Epithelial cell of proximal tubule (primary cell): ENCODE measurements at regions not wholly inside any gene's neighbourhood (a gene's known extent, or its start where the extent isn't known, plus 50 kb on each side); places are given as distances from the start of the nearest gene placed in this dataset.
"Not testable (repeated sequence)": the region's sequence is repeated elsewhere in the genome, so short reads cannot be mapped to it uniquely, and the experiment has no call there.

ENCODE experiments used
- DNase-seq: peaks from one replicate; pipeline ENCODE4 v3.0.0-alpha.2; 2011; ENCODE audit warnings: low read depth
- H3K4me3 ChIP-seq: 2 replicates; pipeline ENCODE4 v1.5.1; 2011; ENCODE audit warnings: low read depth, mild to moderate bottlenecking, low read length
- TF ChIP-seq, protein P1 (sequence below): conservative IDR thresholded peaks from 2 replicates; pipeline ENCODE4 v1.5.1; 2012; ENCODE audit warnings: low read depth, mild to moderate bottlenecking, low read length

DNA sequence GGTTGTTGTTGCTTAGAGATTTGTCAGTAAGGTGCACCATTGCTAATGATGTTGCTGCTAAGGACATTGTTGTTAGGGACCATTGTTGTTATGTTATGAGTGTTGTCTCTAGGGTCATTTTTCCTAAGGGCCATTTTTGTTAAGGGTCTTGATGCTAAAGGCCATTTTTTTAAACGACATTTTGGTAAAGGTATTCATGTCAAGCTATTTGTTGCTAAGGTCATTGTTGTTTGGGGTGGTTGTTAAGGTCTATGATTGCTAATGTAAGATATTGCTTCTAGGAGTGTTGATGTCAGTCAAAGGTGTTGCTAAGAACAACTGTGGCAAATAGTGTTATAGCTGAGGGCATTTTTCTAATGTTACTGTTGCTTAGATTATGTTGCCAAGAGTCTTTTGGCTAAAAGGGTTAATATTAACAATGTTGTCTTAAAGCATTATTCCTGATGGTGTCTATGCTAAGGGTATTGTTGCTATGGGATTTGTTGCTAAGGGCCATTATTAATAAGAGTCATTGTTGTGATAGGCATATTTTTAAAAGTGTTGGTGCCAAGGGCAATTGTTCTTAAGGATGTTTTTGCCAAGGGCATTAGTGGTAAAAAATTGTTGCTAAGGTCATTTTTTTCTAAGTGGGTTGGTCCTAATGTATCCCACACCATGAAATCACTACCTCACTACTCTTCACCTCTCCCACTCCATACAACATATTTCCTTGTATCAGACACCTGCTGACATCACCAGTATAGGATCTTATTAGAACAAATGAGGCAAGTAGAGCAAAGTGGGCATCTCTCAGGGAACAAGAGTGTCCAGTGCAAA, 56.2 kb downstream of the SPATA31A6 start:
- H3K4me3 ChIP-seq, DNase-seq: not testable (repeated sequence)

DNA sequence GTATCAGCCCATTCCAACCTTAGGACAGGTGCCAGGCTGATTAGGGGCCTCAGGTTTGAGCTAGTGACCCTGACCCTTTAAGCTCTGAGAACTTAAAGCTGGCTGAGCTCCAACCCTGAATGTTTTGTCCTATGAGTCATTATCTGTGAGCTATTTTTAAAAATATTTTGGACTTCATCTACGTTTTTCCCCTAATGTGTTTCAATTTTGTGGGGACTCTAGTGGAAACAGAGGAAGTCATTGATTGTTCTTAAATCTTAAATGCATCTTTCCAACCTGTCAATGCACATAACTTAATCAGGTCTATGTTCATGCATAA, 56.8 kb downstream of the SPATA31A6 start:
- not testable (repeated sequence) for DNase-seq, H3K4me3 ChIP-seq

DNA sequence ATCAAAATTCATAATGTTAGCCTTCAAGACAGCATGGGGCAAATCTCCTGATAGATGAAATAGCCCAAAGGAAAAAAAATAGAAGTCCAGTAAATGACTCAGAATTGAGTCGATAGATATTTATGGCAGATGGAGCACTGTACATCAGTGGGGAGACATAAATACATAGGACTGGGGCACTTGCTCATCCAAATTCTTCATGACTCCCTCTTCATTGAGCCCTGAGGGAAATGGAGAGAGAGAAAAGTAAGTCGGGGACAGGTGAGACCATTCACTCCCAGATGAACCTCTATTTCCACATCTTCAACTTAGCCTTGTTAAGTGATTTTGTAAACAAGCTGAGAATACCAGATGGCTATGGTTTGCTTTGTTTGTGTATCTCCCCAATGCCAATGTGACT, 59.8 kb downstream of the SPATA31A6 start:
- DNase-seq, H3K4me3 ChIP-seq: not testable (repeated sequence)

GRCh38 chr9:42243822-42244221, 60.4 kb downstream of the SPATA31A6 start:
- not testable (repeated sequence) for DNase-seq, H3K4me3 ChIP-seq

DNA sequence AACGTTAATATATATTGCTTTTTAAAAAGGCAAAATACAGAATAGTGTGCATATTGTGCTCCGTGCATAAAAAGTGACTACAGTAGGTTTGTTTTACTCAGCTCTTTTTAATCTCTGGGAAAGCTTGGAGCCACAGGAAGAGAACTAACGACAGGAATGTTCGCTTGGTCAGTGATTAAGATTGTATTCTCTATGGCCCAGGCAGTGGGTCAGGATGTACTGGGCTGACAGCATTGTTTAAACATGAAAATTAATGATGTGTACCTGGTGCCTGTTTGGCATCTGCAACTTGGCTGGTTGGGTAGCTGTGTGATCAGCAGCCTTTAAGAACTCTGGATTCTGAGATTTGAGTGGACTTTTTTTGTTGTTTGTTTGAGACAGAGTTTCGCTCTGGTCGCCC, 85.3 kb downstream of the SPATA31A6 start:
- H3K4me3 ChIP-seq, DNase-seq: not testable (repeated sequence)

- DNase-seq, H3K4me3 ChIP-seq: not testable (repeated sequence)
Measured at GRCh38 chr9:42269171-42269570, 85.7 kb downstream of the SPATA31A6 start.

GRCh38 chr9:42273191-42273590, 89.7 kb downstream of the SPATA31A6 start:
- DNase-seq, H3K4me3 ChIP-seq: not testable (repeated sequence)

DNA sequence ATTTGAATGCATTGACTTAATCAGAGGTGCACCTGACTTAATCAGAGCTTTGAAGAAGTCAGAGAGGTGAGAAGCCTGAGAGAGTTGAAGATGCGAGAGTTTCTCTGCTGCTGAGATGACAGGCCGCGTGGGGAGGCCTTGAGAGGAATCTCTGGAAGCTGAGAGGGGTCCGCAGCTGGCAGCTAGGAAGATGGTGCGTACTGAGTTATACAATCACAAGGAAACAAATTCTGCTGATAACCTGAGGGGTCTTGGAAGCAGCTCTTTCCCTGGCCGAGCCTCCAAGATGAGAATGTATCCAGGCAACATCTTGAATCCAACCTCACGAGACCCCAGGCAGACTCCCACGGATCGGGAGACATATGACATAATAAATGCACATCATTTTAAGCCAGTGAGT, 91.7 kb downstream of the SPATA31A6 start:
- H3K4me3 ChIP-seq = no peak overlapping the region
- no peak for DNase-seq
- TF ChIP-seq, protein P1, sequence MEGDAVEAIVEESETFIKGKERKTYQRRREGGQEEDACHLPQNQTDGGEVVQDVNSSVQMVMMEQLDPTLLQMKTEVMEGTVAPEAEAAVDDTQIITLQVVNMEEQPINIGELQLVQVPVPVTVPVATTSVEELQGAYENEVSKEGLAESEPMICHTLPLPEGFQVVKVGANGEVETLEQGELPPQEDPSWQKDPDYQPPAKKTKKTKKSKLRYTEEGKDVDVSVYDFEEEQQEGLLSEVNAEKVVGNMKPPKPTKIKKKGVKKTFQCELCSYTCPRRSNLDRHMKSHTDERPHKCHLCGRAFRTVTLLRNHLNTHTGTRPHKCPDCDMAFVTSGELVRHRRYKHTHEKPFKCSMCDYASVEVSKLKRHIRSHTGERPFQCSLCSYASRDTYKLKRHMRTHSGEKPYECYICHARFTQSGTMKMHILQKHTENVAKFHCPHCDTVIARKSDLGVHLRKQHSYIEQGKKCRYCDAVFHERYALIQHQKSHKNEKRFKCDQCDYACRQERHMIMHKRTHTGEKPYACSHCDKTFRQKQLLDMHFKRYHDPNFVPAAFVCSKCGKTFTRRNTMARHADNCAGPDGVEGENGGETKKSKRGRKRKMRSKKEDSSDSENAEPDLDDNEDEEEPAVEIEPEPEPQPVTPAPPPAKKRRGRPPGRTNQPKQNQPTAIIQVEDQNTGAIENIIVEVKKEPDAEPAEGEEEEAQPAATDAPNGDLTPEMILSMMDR = no peak

DNA sequence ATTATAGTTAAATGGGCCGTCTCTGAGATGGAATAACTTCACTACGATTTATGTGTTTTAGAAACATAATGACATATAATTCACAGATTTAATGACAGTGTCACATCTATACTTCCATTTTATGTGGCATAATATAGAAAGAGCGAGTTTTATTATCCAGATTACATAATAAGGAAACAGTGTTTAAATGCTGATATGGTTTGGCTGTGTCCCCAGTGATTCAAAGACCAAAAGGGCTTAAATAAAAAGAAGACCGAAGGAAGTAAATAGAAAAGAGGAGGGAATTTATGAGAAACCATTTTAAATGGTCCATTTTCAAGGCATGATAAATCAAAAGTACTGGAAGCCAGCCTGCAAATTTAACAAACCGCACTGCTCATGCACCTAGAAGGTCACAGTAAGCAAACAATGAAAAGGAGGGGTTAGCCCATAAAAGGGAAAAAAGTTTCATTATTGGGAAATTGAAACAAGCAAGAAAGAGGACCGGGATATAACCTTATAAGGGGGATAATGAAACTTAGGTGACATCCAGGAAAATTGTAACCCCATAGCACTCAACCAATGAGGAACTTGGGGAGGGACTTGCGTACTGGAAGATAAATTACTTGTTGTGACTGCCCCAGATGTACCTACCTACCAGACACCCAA, 99.2 kb downstream of the SPATA31A6 start:
- not testable (repeated sequence) for DNase-seq, H3K4me3 ChIP-seq

GRCh38 chr9:42283179-42283543, 99.7 kb downstream of the SPATA31A6 start:
- DNase-seq, H3K4me3 ChIP-seq: not testable (repeated sequence)

GRCh38 chr9:42286145-42286845, 102.8 kb downstream of the SPATA31A6 start:
- not testable (repeated sequence) for DNase-seq, H3K4me3 ChIP-seq

GRCh38 chr9:42288002-42288864, 104.8 kb downstream of the SPATA31A6 start:
- DNase-seq, H3K4me3 ChIP-seq: not testable (repeated sequence)

DNA sequence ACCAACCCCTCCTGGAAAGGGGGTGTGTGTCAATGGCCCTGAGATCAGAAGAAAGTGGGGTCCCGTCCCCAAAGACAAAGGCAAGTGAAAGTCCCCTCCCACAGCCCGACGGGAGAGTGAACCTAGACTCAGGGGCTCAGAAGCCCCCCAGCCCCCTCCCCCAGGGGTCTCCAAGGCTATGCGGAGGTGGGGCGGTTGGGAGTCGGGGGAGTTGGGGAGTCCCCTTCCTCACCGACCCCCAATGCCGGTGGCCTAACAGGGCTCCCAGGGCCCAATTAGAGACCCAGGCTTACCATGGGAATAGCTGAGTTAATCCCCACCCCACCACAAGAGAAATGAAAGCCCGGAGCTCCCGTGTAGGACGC, 105.4 kb downstream of the SPATA31A6 start:
- not testable (repeated sequence) for DNase-seq, H3K4me3 ChIP-seq

- not testable (repeated sequence) for DNase-seq, H3K4me3 ChIP-seq
Measured at GRCh38 chr9:42300124-42300523, 116.7 kb downstream of the SPATA31A6 start.

DNA sequence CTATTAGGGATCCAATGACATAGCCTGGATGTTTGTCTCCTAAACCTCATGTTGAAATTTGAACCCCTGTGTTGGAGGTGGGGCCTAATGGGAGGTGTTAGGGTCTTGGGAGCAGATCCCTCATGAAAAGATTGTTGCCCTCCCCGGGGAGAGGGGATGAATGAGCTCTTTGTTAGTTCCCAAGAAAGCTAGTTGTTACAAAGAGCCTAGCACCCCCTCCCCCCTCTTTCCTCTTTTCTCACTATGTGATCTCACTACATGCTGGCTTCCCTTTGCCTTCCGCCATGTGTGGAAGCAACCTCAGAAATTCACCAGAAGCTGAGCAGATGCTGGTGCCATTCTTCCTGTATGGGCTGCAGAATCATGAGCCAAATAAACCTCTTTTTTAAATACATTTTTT, 123.2 kb downstream of the SPATA31A6 start:
- DNase-seq, H3K4me3 ChIP-seq: not testable (repeated sequence)

- not testable (repeated sequence) for DNase-seq, H3K4me3 ChIP-seq
Measured at GRCh38 chr9:42307449-42307848, 124.0 kb downstream of the SPATA31A6 start.

GRCh38 chr9:42310972-42311371, 127.5 kb downstream of the SPATA31A6 start:
- H3K4me3 ChIP-seq, DNase-seq: not testable (repeated sequence)
